Hepatocyte (in vitro differentiated cells): ENCODE measurements at regions not wholly inside any gene's neighbourhood (a gene's known extent, or its start where the extent isn't known, plus 50 kb on each side); places are given as distances from the start of the nearest gene placed in this dataset.

Experiments
- EZH2 ChIP-seq: fragments of 200-600 bp; sonication (generic); IDR thresholded peaks from 2 replicates; pipeline ENCODE4 v1.6.1; 2016; ENCODE audit warnings: antibody characterized with exemption, mild to moderate bottlenecking, borderline replicate concordance
- EZH2phosphoT487 ChIP-seq: fragments of 200-600 bp; sonication (generic); IDR thresholded peaks from one replicate; pipeline ENCODE4 v1.6.1; 2018; ENCODE audit warnings: antibody characterized with exemption, mild to moderate bottlenecking, low read depth, moderate library complexity; ENCODE audit not compliant: unreplicated experiment, severe bottlenecking
- TF ChIP-seq, protein P1 (sequence below): fragments of 200-600 bp; sonication (generic); IDR thresholded peaks from 2 replicates; pipeline ENCODE4 v1.5.1; 2016; ENCODE audit warnings: antibody characterized with exemption, mild to moderate bottlenecking; ENCODE audit not compliant: poor library complexity

DNA sequence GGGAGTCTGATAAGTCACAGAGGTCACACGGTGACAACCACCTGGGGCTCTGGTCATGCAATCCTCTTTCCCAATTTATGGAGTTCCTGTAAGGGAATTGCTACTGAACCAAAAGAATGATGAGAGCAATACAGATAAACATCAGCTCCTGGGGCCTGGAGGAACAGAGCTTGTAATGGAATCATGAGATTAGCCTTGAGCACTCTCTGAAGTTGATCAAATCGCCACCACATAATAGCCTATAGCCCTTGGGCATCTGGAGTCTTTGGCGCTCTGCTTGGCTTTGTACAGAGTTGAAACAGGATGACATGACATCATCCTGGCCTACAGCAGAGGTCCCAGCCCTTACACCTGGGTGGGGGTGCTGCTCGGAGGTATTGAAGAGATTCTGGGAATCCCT lies 154.3 kb upstream of the DTNBP1 start:
- TF ChIP-seq, protein P1, sequence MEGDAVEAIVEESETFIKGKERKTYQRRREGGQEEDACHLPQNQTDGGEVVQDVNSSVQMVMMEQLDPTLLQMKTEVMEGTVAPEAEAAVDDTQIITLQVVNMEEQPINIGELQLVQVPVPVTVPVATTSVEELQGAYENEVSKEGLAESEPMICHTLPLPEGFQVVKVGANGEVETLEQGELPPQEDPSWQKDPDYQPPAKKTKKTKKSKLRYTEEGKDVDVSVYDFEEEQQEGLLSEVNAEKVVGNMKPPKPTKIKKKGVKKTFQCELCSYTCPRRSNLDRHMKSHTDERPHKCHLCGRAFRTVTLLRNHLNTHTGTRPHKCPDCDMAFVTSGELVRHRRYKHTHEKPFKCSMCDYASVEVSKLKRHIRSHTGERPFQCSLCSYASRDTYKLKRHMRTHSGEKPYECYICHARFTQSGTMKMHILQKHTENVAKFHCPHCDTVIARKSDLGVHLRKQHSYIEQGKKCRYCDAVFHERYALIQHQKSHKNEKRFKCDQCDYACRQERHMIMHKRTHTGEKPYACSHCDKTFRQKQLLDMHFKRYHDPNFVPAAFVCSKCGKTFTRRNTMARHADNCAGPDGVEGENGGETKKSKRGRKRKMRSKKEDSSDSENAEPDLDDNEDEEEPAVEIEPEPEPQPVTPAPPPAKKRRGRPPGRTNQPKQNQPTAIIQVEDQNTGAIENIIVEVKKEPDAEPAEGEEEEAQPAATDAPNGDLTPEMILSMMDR: no peak
- no peak for TF ChIP-seq EZH2phosphoT487
- no peak for TF ChIP-seq EZH2
